ENCODE measurements at regions not wholly inside any gene's neighbourhood (a gene's known extent, or its start where the extent isn't known, plus 50 kb on each side); places are given as distances from the start of the nearest gene placed in this dataset.

GRCh38 chr4:103443324-103443723, 245.2 kb upstream of the CENPE start:
- TF ChIP-seq CTCF (IDR thresholded peaks at IDR 0.05; ENCODE audit: low read depth, low read length, poor library complexity, severe bottlenecking) (no peak), EZH2phosphoT487 (IDR thresholded peaks at IDR 0.05; ENCODE audit: borderline replicate concordance, low read length) (no peak)

Measured in DOHH2 (cell line).